ENCODE measurements at regions not wholly inside any gene's neighbourhood (a gene's known extent, or its start where the extent isn't known, plus 50 kb on each side); places are given as distances from the start of the nearest gene placed in this dataset.

DNA sequence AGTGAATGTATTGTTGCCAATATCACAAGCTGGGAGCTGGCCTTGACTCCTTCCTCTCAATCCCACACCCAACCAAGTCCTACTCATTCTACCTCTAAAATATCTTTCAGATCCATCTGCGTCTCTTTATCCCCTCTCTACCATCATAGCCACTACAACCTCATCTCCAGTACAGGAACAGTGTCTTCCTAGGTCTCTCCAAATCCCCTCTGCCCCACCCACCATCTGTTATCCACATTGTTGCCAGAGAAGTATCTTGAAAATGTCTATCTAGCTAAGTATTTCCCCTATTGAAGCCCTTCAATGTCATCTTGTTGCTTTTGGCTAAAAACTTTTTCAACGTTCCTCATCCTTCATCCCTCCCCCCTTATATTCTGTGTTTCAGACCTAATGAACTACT lies 244.7 kb downstream of the C12orf75 start (continued):
- TF ChIP-seq, protein P1, sequence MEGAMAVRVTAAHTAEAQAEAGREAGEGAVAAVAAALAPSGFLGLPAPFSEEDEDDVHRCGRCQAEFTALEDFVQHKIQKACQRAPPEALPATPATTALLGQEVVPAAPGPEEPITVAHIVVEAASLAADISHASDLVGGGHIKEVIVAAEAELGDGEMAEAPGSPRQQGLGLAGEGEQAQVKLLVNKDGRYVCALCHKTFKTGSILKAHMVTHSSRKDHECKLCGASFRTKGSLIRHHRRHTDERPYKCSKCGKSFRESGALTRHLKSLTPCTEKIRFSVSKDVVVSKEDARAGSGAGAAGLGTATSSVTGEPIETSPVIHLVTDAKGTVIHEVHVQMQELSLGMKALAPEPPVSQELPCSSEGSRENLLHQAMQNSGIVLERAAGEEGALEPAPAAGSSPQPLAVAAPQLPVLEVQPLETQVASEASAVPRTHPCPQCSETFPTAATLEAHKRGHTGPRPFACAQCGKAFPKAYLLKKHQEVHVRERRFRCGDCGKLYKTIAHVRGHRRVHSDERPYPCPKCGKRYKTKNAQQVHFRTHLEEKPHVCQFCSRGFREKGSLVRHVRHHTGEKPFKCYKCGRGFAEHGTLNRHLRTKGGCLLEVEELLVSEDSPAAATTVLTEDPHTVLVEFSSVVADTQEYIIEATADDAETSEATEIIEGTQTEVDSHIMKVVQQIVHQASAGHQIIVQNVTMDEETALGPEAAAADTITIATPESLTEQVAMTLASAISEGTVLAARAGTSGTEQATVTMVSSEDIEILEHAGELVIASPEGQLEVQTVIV (IDR thresholded peaks at IDR 0.05; ENCODE audit: borderline replicate concordance, partially characterized antibody), result no peak
- no peak for TF ChIP-seq PML (IDR thresholded peaks at IDR 0.05; ENCODE audit: low read length)
- TF ChIP-seq CREB1 (IDR thresholded peaks at IDR 0.05; ENCODE audit: low read depth), result no peak
- TF ChIP-seq, protein P2, sequence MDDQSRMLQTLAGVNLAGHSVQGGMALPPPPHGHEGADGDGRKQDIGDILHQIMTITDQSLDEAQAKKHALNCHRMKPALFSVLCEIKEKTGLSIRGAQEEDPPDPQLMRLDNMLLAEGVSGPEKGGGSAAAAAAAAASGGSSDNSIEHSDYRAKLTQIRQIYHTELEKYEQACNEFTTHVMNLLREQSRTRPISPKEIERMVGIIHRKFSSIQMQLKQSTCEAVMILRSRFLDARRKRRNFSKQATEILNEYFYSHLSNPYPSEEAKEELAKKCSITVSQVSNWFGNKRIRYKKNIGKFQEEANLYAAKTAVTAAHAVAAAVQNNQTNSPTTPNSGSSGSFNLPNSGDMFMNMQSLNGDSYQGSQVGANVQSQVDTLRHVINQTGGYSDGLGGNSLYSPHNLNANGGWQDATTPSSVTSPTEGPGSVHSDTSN (IDR thresholded peaks at IDR 0.05; ENCODE audit: insufficient replicate concordance, low read depth, low read length), result no peak
- no peak for TF ChIP-seq KAT2A (conservative IDR thresholded peaks at IDR 0.05; ENCODE audit: control insufficient read depth, low read depth, low read length)
- no peak for TF ChIP-seq SMAD1 (IDR thresholded peaks at IDR 0.05; ENCODE audit: low read depth, partially characterized antibody)
- no peak for TF ChIP-seq ETV6 (conservative IDR thresholded peaks at IDR 0.05 in 1 of 2, IDR thresholded peaks at IDR 0.05 in 1 of 2; ENCODE audit: borderline replicate concordance in 1 of 2, low read depth in 1 of 2)
- TF ChIP-seq SRF (IDR thresholded peaks at IDR 0.05; ENCODE audit: low read depth in 2 of 2, low read length in 2 of 2), result no peak
- no peak for TF ChIP-seq MEF2A (IDR thresholded peaks at IDR 0.05; ENCODE audit: insufficient read depth, low read depth, low read length)
- TF ChIP-seq IKZF1 (conservative IDR thresholded peaks at IDR 0.05), result no peak
- TF ChIP-seq BACH1 (IDR thresholded peaks at IDR 0.05; ENCODE audit: borderline replicate concordance), result no peak
- no peak for TF ChIP-seq CHD2 (IDR thresholded peaks at IDR 0.05; ENCODE audit: borderline replicate concordance, low read depth, low read length)
- TF ChIP-seq, protein P3, sequence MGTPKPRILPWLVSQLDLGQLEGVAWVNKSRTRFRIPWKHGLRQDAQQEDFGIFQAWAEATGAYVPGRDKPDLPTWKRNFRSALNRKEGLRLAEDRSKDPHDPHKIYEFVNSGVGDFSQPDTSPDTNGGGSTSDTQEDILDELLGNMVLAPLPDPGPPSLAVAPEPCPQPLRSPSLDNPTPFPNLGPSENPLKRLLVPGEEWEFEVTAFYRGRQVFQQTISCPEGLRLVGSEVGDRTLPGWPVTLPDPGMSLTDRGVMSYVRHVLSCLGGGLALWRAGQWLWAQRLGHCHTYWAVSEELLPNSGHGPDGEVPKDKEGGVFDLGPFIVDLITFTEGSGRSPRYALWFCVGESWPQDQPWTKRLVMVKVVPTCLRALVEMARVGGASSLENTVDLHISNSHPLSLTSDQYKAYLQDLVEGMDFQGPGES (IDR thresholded peaks at IDR 0.05), result no peak
